Dedifferentiated amniotic fluid mesenchymal stem cell (primary cell): ENCODE measurements at regions not wholly inside any gene's neighbourhood (a gene's known extent, or its start where the extent isn't known, plus 50 kb on each side); places are given as distances from the start of the nearest gene placed in this dataset.
"Not testable (repeated sequence)": the region's sequence is repeated elsewhere in the genome, so short reads cannot be mapped to it uniquely, and the experiment has no call there.

Experiments used
- DNase-seq: peaks from one replicate; pipeline ENCODE4 v3.0.0-alpha.2; 2016; ENCODE audit errors: extremely low spot score

- DNase-seq, result no peak
Measured at GRCh38 chr9:22650145-22650544, 203.5 kb downstream of the DMRTA1 start.

GRCh38 chr9:22650946-22651345 lies 204.3 kb downstream of the DMRTA1 start:
- DNase-seq, result no peak

- DNase-seq, result no peak
Measured at GRCh38 chr9:22654833-22655232, 208.2 kb downstream of the DMRTA1 start.

- peak; percentile 20 for DNase-seq
Measured at GRCh38 chr9:22657713-22658112, 211.1 kb downstream of the DMRTA1 start.

GRCh38 chr9:22658484-22658883 lies 211.9 kb downstream of the DMRTA1 start:
- not testable (repeated sequence) for DNase-seq

GRCh38 chr9:22682536-22682935 lies 235.9 kb downstream of the DMRTA1 start:
- no peak for DNase-seq

GRCh38 chr9:22682961-22683699 lies 236.5 kb downstream of the DMRTA1 start:
- peak; percentile 73 for DNase-seq

GRCh38 chr9:22683700-22684075 lies 237.1 kb downstream of the DMRTA1 start:
- DNase-seq, result peak; percentile 36

GRCh38 chr9:22693156-22693555 lies 246.5 kb downstream of the DMRTA1 start:
- no peak for DNase-seq

GRCh38 chr9:22700171-22700570 lies 253.5 kb downstream of the DMRTA1 start:
- DNase-seq, result no peak

GRCh38 chr9:22718653-22719052 lies 272.0 kb downstream of the DMRTA1 start:
- no peak for DNase-seq

- no peak for DNase-seq
Measured at GRCh38 chr9:22722492-22722891, 275.9 kb downstream of the DMRTA1 start.

- DNase-seq, result no peak
Measured at GRCh38 chr9:22731786-22732185, 285.2 kb downstream of the DMRTA1 start.

GRCh38 chr9:22739712-22740111 lies 293.1 kb downstream of the DMRTA1 start:
- no peak for DNase-seq

GRCh38 chr9:22740781-22741180 lies 294.2 kb downstream of the DMRTA1 start:
- DNase-seq, result no peak

- no peak for DNase-seq
Measured at GRCh38 chr9:22742401-22742800, 295.8 kb downstream of the DMRTA1 start.

- no peak for DNase-seq
Measured at GRCh38 chr9:22773501-22774220, 327.0 kb downstream of the DMRTA1 start.

- DNase-seq, result no peak
Measured at GRCh38 chr9:22790329-22790728, 343.7 kb downstream of the DMRTA1 start.

GRCh38 chr9:22808876-22809275 lies 362.3 kb downstream of the DMRTA1 start:
- DNase-seq, result no peak

- DNase-seq, result no peak
Measured at GRCh38 chr9:22809371-22809770, 362.7 kb downstream of the DMRTA1 start.

GRCh38 chr9:22813529-22813928 lies 366.9 kb downstream of the DMRTA1 start:
- peak; percentile 20 for DNase-seq

GRCh38 chr9:22815246-22815645 lies 368.6 kb downstream of the DMRTA1 start:
- DNase-seq, result no peak

- DNase-seq, result no peak
Measured at GRCh38 chr9:22817181-22817580, 370.6 kb downstream of the DMRTA1 start.
